ENCODE measurements at regions not wholly inside any gene's neighbourhood (a gene's known extent, or its start where the extent isn't known, plus 50 kb on each side); places are given as distances from the start of the nearest gene placed in this dataset.
"Not testable (repeated sequence)": the region's sequence is repeated elsewhere in the genome, so short reads cannot be mapped to it uniquely, and the experiment has no call there.

DNA sequence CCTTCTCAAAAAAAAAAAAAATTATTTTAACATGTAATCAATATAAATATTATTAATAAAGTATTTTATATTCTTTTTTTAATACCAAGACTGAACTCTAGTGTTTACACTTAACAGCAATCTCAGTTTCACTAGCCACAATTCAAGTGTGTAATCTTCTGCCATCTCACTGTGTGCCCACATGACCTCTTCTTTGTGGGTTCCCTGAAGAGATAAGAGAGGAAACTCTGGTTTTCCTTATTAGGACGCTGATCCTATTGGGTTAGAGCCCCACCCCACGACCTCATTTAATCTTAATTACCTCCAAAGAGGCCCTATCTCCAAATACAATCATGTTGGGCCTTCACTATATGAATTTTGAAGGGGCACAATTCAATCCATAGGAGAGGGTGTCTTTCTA, 177.6 kb downstream of the STK31 start:
- DNase-seq: no peak

DNA sequence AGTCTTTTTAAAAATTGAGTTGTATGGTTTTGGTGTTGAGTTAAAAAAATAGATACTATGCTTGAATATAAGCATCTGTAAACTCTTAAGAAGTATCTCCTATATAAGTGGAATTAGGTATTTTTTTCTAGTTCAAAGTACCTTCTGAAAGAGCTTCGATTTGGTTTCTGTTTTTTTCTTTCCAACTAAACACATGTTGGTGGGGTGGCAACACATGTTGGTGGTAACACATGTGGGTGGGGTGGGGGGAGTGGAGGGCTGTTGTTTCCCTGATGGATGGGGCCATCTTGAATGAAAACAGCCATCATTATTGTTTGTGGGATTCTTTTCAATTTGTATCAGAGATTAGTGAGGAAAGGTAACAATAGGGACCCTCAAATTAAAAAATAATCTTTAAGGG, 178.9 kb downstream of the STK31 start:
- DNase-seq: no peak

DNA sequence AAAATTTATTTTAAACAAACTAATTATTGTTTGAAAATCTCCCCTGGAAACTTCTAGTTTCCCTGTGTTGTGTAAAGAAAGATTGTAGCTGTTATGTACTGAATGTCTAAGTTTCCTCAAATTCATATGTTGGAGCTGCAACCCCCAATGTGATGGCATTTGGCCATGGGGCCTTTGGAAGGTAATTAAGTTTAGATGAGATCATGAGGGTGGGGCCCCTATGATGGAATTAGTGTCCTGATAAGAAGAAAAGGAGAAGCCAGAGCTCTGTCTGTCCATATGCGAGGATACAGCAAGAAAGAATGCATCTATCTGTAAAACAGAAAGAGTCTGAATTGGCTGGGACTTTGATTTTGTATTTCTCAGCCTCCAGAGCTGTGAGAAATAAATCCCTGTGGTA, 179.5 kb downstream of the STK31 start:
- no peak for DNase-seq

DNA sequence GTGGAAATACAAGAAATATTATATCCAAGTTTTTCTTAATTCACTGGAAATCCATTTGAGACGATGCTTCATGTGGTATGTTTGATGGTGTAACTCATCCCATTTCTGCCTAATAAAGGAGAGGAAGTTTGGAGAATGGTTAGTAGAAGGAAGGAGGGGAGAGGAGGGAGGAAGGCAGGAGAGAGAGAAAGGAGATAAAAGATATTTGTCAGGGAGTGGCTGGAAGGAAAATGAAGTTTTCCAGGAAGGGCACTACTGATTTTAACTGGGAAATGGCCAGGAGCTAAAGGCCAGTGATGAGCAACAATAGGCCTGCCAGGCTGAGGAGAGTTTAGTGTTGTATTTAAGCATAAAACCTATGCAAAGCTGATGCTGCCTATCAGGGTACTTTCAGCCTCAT, 182.0 kb downstream of the STK31 start:
- no peak for DNase-seq

DNA sequence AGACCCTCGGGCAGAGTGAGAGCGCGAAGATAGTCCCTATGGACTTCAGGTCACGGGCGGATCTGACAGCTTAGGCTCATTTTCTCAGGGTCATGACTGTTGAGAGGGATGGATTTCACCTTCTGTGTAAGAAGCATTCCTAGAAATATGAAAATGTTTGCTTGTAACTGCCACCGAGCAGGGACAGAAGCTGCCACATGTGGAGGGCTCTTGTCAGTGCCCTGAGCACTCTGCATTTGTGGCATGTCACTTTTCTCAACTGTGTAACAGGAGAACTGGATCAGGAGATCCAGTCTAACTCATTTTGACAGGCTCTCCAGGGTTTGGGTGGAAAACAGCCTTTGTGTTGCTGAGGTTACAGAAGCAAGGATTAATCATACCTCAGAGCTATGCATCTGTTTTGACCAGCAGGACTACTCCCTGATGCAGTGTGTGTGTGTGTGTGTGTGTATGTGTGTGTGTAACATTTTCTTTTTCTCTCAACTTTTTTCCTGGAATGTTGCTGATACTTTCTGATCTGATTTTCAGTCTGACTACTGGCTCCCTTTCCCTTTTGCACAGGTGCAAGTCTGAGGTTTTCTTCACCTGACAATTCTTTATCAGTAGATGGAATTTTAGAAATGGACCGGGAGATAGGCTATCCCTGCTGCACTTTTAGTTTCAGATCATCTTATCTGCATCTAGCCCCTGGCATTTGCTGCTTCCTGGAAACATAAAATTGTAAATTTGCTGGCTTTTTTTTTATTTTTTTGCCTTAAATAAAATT, 183.3 kb downstream of the STK31 start:
- peak; percentile 67 for DNase-seq

DNA sequence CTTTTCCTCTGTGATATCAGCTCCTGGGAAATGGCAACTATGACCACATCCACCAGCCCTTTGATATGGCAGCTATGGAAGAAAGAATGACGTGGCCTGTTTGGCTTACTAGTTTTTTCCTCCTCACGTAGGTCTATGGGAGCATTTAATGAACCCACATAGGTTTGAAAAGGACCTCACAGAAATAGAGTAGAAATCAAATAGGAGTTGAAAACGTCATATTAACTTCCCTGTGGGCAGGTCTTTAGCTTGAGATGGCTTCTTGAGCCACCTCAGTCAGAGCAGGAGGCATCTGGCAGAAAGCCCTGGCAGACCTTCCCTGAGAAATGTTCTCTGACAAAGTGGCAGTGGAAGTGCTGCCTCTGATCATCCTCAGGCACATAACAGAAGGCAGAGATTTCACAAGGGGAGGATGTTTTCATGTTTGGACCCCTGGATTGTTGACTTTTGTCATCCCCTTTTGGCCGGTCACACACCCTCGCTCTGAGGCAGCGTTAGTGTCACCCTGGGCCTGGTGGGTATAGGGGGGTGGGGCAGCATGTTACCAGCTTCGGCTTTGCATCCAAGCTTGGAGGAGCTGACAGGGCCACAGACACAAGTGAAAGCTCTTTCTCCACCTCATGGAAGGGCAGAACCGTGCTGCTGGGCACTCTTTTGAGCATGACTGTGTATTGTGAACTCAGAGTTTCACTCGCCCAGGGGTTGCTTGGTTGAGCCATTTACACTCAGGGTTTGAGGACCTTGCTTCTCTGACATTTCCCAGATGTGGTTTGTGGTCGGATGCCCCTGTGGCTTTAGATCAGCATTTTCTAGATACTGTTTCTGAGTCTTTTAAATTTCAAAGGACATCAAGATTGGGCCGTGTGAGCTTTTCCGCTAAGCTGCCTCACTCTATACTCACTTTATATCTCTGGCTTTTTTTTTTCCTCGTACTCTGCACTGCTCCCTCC, 184.2 kb downstream of the STK31 start:
- DNase-seq: peak; percentile 23

DNA sequence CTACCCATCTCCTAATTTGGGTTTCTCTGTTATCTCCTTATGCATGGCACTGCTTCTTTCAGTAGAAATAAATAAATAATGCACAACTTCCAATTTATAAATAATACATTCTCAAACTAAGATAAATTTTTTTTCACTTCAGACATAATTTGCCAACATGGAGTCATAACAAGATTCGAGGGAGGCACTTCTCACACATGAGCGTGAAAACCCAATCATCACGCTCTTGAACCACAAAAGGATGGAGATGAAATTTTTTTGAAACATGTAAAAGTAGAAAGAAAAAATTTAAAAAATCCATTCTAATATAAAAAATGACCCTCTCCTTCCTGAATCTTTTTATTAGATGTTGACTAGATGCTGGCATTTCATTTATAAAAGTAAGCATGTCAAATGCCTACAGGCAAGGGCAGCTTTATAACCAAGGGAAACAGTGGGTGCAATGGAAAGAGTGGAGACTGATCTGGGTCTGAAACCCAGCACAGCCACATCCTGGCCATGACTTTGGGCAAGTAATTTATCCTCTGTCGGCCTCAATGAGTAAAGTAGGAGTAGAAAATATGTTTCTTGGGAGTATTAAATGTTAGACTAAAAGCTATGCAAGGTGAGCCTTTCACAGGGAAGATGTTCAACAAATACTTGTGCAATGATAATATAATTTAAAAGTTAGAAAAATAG, 185.0 kb downstream of the STK31 start:
- no peak for DNase-seq

DNA sequence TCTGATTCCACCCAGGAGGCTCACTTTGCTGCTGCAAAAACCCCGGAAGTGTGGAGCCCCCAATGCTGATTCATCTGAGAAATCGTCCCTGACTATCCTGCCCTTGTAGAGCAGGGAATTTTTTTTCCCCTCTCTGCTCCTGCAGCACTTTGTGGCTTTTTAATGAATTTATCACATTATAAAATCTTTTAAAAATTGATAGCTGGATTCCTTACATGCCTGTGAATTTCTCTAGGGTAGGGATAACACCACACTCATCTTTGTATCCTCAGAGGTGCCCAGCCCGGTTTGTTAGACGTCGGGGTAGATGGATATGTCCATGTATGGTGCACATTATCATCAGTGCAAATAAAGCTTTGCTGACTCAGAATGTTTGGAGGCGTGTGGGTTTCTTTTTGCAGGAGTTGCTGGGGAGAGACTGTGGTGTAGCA, 185.7 kb downstream of the STK31 start:
- DNase-seq: peak; percentile 69

DNA sequence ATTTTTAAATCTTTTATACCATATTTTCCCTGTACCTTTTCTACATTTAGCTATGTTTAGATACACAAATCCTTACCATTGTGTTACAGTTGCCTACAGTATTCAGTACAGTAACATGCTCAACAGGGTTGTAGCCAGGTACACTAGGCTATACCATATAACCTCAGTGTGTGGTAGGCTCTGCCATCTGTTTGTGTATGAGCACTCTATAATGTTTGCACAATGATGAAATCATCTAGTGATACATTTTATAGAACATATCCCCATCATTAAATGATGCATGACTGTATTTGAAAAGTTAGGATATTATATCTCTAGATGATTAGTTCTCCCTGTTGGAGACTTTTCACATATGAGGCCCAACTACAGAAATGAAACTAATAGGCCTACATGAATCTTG, 188.6 kb downstream of the STK31 start:
- DNase-seq: no peak

DNA sequence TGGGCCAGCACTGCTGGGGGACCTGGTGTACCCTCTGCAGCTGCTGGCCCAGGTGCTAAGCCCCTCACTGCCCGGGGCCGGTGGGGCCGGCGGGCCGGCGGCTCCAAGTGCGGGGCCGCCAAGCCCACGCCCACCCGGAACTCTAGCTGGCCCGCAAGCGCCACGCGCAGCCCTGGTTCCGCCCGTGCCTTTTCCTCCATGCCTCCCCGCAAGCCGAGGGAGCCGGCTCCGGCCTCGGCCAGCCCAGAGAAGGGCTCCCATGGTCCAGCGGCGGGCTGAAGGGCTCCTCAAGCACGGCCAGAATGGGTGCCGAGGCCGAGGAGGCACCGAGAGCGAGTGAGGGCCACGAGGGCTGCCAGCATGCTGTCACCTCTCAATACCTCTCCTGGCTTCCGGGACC, 194.9 kb downstream of the STK31 start:
- not testable (repeated sequence) for DNase-seq

DNA sequence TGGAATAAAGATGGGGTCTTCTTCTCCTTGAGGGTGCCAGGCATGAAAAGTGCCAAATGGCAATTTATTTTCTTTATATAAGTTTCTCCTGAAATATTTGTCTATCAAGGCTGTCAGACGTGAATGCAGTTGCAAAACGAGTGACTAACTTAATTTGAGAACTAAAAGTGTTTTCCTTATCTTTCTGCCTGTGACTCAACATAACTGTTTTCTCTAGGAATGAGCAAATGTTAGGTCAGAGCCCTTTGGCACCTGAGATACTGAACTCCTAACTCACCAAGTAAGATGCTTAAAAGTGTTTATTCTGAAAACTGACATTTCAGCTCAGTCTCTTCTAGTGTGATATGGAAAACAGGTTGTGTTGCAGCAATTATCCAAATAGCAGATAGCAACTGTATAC, 197.0 kb downstream of the STK31 start:
- DNase-seq: no peak

DNA sequence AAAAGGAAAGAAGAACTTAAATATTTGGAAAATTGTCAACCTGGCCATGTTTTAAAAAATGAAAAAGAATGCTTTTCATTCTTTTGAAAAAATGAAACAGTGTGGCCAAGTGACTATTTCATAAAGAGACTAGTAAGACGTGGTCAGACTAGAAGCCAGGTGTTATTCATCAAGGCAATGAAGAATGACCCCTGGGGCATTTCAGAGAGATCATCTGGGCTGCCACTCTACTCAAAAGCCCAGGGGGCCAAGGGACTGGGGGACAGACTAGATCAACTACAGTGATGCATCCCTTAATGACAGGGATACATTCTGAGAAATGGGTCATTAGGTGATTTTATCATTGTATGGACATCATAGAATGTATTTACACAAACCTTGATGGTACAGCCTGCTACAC, 199.4 kb downstream of the STK31 start:
- DNase-seq: no peak

DNA sequence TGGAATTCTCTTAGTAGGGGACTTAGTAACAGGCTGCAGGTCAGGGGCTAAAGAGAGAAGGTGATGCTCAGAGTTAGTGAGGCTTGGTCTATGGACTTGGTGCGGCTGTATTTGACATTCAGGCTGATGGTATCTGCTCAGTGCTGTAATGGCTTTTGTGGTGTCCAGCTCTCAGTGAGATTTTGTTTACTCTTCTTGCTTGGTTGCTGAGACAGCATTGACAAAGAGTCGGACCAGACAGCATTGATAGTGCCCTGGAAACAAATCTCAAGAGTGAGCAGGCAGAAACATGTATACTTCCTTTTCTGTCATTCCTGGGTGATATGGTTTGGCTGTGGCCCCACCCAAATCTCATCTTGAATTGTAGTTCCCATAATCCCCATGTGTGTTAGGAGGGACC, 202.0 kb downstream of the STK31 start:
- no peak for DNase-seq

DNA sequence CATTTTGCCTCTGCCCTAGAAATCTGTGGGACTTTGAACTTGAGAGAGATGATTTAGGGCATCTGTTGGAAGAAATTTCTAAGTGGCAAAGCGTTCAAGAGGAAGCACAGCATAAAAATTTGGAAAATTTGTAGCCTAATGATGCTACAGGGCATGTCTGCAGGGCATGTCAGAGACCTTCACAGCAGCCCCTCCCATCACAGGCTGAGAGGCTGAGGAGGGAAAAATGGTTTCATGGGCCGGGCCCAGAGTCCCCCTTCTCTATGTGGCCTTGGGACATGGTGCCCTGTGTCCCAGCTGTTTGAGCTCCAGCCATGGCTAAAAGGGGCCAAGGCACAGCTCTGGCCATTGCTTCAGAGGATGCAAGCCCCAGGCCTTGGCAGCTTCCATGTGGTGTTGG, 203.0 kb downstream of the STK31 start:
- no peak for DNase-seq

DNA sequence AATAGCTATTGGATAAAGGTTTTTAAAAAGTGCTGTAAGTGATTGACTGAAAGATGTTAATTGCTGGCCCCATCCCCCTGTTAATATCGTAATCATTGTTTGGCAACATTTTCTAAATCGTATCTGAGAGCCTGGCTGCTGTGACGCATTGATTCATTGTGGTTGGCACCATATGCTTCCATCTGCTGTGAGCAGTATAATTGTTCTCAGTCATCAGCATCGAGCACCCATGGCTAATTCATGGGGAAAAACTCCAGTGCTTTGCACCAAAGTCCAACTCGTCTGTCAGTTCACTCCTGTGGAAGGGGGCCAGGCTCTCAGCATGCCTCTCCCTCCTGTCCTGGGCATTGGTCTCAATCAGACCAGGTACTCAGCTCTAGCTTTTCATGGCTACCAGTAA, 205.2 kb downstream of the STK31 start:
- DNase-seq: no peak

DNA sequence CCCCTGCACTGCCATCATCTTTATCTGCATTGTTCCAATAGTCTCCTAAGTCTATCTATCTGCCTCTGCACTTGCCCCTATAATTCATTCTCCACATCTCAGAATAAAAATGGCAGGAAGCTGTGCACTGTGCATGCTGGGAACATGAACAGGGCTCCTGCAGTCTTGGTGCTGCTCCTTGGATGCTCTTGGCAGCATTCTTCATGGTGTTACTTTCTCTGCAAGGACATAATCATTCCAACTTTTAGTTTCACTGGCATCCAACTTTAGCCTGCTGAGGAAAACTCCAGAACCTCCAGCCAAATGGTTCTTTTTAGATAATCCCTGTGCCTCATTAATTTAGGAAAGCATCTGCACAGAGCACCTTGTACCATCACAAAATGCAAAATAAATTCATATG, 208.3 kb downstream of the STK31 start:
- DNase-seq: no peak

DNA sequence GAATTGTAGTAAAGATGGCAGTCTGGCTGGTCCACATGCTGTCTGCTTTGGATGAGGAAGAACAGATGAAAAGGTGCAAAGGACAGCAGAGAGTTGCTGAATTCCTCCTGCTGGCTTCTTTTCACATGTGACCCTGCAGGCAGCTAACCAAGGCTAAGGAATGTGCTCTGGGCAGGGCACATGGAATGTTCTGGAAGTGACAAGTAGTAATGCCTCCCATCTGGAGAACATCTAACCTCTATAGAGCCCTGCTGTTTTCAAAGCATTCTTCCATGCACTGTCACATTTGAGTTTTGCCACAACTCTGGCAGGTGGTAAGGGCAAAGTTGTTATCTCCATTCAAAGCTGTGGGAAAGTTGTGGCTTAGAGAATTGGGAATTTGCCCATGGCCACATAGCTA, 208.8 kb downstream of the STK31 start:
- peak; percentile 5 for DNase-seq

DNA sequence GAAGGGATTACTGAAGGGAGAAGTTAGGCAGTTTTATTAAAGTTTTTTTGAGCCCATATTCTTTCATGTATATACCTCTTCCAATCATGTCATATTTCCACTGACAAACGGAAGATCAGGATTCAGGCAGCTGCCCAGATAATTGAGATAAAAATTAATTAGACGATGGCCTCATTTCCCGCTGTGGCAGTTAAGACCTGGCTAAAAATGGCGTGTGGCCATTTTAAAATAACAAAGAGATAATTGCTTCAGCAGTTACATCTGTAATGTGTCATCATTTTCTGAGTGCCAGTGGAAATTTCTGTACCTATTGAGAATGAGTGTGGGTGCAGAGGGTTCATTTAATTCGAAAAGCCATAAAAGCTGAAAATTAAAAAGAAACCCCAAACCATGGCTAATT, 215.1 kb downstream of the STK31 start:
- no peak for DNase-seq

DNA sequence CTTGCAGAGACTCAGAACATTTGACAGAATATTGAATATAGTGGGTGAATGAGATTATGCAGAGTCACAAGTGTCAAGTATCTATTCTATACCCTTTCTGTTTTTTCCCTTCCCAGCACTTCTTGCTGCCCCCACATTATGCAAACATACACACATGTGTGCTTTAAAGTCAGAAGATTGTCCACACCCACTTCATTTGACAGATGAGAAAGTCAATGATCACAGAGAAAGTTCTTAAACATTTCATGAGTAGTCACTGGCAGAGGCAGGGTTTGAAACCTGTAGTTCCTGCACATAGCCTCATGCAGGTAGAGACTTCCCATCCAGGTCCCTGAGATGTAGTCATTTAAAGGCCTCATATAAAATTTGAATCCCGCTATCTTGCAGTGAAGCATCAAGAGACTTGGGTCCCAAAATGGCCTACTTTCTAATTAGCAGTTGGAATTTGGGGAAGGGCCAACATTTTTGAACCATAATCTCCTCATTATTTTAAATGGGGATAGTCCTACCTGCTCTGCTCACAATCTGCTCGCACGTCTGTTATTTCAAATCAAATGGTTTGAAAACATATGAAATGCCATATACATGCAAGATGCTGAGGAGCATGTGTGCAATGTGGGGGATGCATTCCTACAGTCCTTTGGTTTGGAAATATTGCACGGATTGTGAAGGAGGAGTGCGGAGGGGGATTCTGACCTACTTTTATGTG, 217.8 kb downstream of the STK31 start:
- no peak for DNase-seq

DNA sequence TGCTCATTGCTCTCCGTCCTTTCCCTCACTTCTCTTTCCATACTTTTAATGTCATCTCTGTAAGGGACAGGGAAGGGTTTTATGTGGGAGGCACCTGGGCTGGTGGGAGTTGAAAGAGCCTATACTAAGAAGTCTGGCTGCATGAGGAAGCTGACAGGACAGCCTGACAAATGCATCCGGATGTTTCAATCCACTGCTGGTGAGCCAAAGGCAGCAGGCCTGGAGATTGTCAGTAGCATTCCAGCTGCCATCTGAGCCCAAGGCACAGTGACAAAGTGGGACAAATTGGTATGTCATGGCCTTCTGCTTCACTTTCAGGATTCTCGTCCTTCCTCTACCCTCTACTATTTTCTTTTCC, 218.4 kb downstream of the STK31 start:
- DNase-seq: no peak

DNA sequence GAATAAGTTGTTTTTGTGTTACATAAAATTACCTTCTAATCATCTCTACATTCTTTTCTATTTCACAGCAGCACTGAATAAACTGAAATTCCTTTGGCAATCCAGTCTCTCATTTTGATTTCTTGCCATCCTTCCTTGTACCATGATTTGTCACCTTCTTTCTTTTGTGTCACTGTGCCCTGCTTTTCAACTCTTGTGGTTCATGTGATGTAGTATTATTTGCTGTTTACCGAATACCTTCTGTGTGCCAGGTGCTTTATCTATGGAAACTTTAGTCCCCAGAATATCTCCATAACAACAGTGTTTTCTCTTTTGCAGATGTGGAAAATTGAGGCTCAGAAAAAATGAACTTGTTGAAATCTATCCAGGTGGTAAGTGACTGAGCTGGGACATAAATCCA, 220.3 kb downstream of the STK31 start:
- DNase-seq: no peak

DNA sequence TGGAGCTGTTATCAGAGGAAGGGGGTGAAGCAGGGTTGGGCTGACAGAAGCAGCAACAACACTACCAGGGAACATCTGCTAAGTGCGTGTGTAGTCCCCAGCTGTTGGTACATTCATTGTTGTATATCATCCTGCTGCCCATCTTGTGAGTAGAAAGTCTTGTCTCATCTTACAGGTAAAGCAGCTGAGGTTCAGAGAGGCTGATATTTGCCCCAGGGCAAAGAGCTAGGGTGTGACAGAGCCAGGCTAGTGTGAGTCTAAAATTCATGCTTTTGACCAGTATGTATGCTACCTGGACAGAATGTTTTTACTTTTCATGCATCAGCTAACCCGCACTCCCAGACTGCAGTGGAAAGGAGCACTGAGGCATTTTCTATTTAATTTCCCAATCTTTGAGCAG, 221.6 kb downstream of the STK31 start:
- DNase-seq: no peak

DNA sequence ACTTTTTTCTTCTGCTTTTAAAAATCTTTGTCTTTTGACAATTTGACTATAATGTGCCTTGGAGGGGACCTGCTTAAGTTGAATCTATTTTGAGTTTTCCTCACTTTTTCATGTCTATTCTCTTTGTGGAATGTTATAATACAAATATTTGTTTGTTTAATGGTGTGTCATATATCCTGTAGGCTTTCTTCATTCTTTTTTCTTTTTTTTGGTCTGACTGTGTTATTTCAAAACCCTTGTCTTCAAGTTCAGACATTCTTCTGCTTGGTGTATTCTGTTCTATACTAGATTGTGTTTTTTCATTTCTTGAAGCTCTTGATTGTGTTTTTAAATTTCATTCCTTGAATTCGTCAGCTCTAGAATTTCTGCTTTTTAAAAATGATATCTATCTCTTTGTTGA, 228.2 kb downstream of the STK31 start:
- DNase-seq: no peak

Measured in fibroblast of skin of abdomen (primary cell).